ENCODE measurements at regions not wholly inside any gene's neighbourhood (a gene's known extent, or its start where the extent isn't known, plus 50 kb on each side); places are given as distances from the start of the nearest gene placed in this dataset.

GRCh38 chr14:66388516-66388915, 97.7 kb upstream of the CCDC196 start:
- TF ChIP-seq CTCF (IDR thresholded peaks at IDR 0.05) (no peak), POLR2A (IDR thresholded peaks at IDR 0.05) (no peak)

Data from uterus (tissue), 2 donors.